ENCODE measurements at regions not wholly inside any gene's neighbourhood (a gene's known extent, or its start where the extent isn't known, plus 50 kb on each side); places are given as distances from the start of the nearest gene placed in this dataset.

GRCh38 chr10:89861584-89862301, 160.4 kb downstream of the KIF20B start:
- TF ChIP-seq, protein P1, sequence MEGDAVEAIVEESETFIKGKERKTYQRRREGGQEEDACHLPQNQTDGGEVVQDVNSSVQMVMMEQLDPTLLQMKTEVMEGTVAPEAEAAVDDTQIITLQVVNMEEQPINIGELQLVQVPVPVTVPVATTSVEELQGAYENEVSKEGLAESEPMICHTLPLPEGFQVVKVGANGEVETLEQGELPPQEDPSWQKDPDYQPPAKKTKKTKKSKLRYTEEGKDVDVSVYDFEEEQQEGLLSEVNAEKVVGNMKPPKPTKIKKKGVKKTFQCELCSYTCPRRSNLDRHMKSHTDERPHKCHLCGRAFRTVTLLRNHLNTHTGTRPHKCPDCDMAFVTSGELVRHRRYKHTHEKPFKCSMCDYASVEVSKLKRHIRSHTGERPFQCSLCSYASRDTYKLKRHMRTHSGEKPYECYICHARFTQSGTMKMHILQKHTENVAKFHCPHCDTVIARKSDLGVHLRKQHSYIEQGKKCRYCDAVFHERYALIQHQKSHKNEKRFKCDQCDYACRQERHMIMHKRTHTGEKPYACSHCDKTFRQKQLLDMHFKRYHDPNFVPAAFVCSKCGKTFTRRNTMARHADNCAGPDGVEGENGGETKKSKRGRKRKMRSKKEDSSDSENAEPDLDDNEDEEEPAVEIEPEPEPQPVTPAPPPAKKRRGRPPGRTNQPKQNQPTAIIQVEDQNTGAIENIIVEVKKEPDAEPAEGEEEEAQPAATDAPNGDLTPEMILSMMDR (IDR thresholded peaks at IDR 0.05; ENCODE audit: borderline replicate concordance, insufficient read depth, low read depth, low read length), result no peak
- H3K4me3 ChIP-seq (ENCODE audit: low read depth, low read length), result no peak overlapping the region

DNA sequence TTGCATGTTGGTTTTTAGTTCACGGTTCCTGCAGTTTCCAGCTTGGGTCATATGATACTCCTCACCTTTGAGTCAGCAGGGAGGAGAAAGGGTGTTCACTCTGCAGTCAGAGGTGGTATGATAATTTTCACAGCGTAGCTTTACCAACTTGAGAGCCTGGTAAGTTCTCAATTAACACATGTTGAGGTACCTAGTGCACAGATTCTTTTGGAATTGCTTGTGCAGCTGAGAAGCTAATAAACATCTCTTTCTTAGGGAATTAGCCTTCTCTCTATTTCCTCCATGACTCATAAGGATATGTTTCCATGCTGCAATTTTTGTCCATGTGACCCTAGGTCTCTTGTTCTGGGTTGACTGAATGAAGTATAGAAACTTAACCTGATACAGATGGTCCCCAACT, 166.6 kb downstream of the KIF20B start:
- no peak overlapping the region for H3K4me3 ChIP-seq (ENCODE audit: low read depth, low read length)
- TF ChIP-seq, protein P1 (IDR thresholded peaks at IDR 0.05; ENCODE audit: borderline replicate concordance, insufficient read depth, low read depth, low read length), result no peak

GRCh38 chr10:89869180-89869579, 167.8 kb downstream of the KIF20B start:
- TF ChIP-seq, protein P1 (IDR thresholded peaks at IDR 0.05; ENCODE audit: borderline replicate concordance, insufficient read depth, low read depth, low read length), result no peak
- H3K4me3 ChIP-seq (ENCODE audit: low read depth, low read length), result no peak overlapping the region

- TF ChIP-seq, protein P1 (IDR thresholded peaks at IDR 0.05; ENCODE audit: borderline replicate concordance, insufficient read depth, low read depth, low read length), result no peak
- no peak overlapping the region for H3K4me3 ChIP-seq (ENCODE audit: low read depth, low read length)
Measured at GRCh38 chr10:89869592-89870156, 168.3 kb downstream of the KIF20B start.

DNA sequence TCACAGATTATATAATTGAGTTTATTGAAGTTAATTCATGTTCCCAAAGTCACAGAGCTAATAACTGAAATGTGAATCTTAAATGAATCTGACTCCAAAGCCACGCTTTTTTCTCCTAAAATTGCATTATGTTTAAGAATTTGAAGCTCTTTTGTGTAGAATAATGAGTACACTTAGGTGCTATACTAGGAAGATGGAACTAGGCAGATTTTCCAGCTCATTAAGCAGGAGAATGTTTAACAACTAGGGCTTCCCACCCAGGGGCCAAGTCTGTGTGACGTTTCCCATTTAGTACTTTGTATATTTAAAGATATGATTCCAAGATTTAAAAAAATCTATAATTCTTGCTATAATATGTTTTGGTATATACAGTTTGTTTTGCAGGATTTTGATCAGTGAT, 169.5 kb downstream of the KIF20B start:
- TF ChIP-seq, protein P1 (IDR thresholded peaks at IDR 0.05; ENCODE audit: borderline replicate concordance, insufficient read depth, low read depth, low read length), result no peak
- no peak overlapping the region for H3K4me3 ChIP-seq (ENCODE audit: low read depth, low read length)

- TF ChIP-seq, protein P1 (IDR thresholded peaks at IDR 0.05; ENCODE audit: borderline replicate concordance, insufficient read depth, low read depth, low read length), result no peak
- no peak overlapping the region for H3K4me3 ChIP-seq (ENCODE audit: low read depth, low read length)
Measured at GRCh38 chr10:89873055-89873454, 171.7 kb downstream of the KIF20B start.

GRCh38 chr10:89875557-89875956, 174.2 kb downstream of the KIF20B start:
- TF ChIP-seq, protein P1 (IDR thresholded peaks at IDR 0.05; ENCODE audit: borderline replicate concordance, insufficient read depth, low read depth, low read length), result no peak
- H3K4me3 ChIP-seq (ENCODE audit: low read depth, low read length), result no peak overlapping the region
